GM12878 (cell line): ENCODE measurements at regions not wholly inside any gene's neighbourhood (a gene's known extent, or its start where the extent isn't known, plus 50 kb on each side); places are given as distances from the start of the nearest gene placed in this dataset.

ENCODE experiments used
- CBFB ChIP-seq: IDR thresholded peaks from 2 replicates; pipeline ENCODE4 v1.6.1; 2016; ENCODE audit warnings: antibody characterized with exemption, low read depth
- E2F4 ChIP-seq: IDR thresholded peaks from 2 replicates; pipeline ENCODE4 v1.6.1; 2012; ENCODE audit warnings: low read depth, low read length, improper control_type of control experiment
- E4F1 ChIP-seq: fragments of 450-650 bp; IDR thresholded peaks from 2 replicates; pipeline ENCODE4 v1.6.1; 2018; ENCODE audit warnings: borderline replicate concordance, mild to moderate bottlenecking; ENCODE audit not compliant: partially characterized antibody
- EZH2 ChIP-seq: IDR thresholded peaks from 2 replicates; pipeline ENCODE4 v1.6.1; 2012; ENCODE audit warnings: low read depth, mild to moderate bottlenecking, control low read depth, inconsistent platforms, low read length, borderline replicate concordance; ENCODE audit not compliant: control insufficient read depth
- FOS ChIP-seq: IDR thresholded peaks from 3 replicates; pipeline ENCODE4 v1.6.1; 2011; ENCODE audit warnings: borderline replicate concordance; ENCODE audit not compliant: insufficient read length; ENCODE audit errors: extremely low read depth
- HDGF ChIP-seq: fragments of 450-650 bp; IDR thresholded peaks from 2 replicates; pipeline ENCODE4 v1.6.1; 2016; ENCODE audit warnings: antibody characterized with exemption
- HSF1 ChIP-seq: fragments of 150-350 bp; IDR thresholded peaks from 2 replicates; pipeline ENCODE4 v1.6.1; 2014; ENCODE audit warnings: mild to moderate bottlenecking, low read depth, low read length
- JUNB ChIP-seq: IDR thresholded peaks from 2 replicates; pipeline ENCODE4 v1.6.1; 2016; ENCODE audit warnings: antibody characterized with exemption, mild to moderate bottlenecking
- NKRF ChIP-seq: fragments of 450-650 bp; conservative IDR thresholded peaks from 2 replicates; pipeline ENCODE4 v1.6.1; 2017; ENCODE audit warnings: mild to moderate bottlenecking, moderate library complexity
- RCOR1 ChIP-seq: conservative IDR thresholded peaks from 2 replicates; pipeline ENCODE4 v1.6.1; 2012; ENCODE audit warnings: low read depth, low read length, improper control_type of control experiment
- STAT1 ChIP-seq: fragments of 450-650 bp; conservative IDR thresholded peaks from 2 replicates; pipeline ENCODE4 v1.6.1; 2014; ENCODE audit warnings: antibody characterized with exemption, mild to moderate bottlenecking
- ZBTB33 ChIP-seq: fragments of 450-650 bp; IDR thresholded peaks from 2 replicates; pipeline ENCODE4 v1.6.1; 2017; ENCODE audit warnings: mild to moderate bottlenecking

- TF ChIP-seq ZBTB33 (no peak), EZH2 (no peak), CBFB (no peak), E2F4 (no peak), JUNB (no peak), FOS (no peak), HDGF (no peak), STAT1 (no peak), E4F1 (no peak), HSF1 (no peak), NKRF (no peak), RCOR1 (no peak)
Measured at GRCh38 chr13:47862841-47863240, 138.2 kb downstream of the SUCLA2 start (continued).
